HFF-Myc (cell line): ENCODE measurements at regions not wholly inside any gene's neighbourhood (a gene's known extent, or its start where the extent isn't known, plus 50 kb on each side); places are given as distances from the start of the nearest gene placed in this dataset.

Experiments
- DNase-seq: peaks from one replicate; pipeline ENCODE4 v3.0.0-alpha.2; 2011; ENCODE audit warnings: low read depth; ENCODE audit errors: extremely low read depth
- H3K4me3 ChIP-seq: replicated peaks from 2 replicates; pipeline ENCODE4 v1.5.1; 2011; ENCODE audit warnings: low read depth, mild to moderate bottlenecking, control low read depth, low read length
- CTCF ChIP-seq: IDR thresholded peaks from 2 replicates; pipeline ENCODE4 v1.5.1; 2012; ENCODE audit warnings: mild to moderate bottlenecking, low read depth, low read length, control low read depth; ENCODE audit errors: missing control alignments

GRCh38 chr1:8159470-8160024 lies 133.4 kb upstream of the ERRFI1 start:
- TF ChIP-seq CTCF = no peak
- no peak overlapping the region for H3K4me3 ChIP-seq
- no peak for DNase-seq

- TF ChIP-seq CTCF = no peak
- no peak for DNase-seq
- H3K4me3 ChIP-seq = no peak overlapping the region
Measured at GRCh38 chr1:8158995-8159394, 132.9 kb upstream of the ERRFI1 start.

- TF ChIP-seq CTCF = no peak
- no peak for DNase-seq
- H3K4me3 ChIP-seq = no peak overlapping the region
Measured at GRCh38 chr1:8157765-8158164, 131.7 kb upstream of the ERRFI1 start.

GRCh38 chr1:8155528-8156186 lies 129.5 kb upstream of the ERRFI1 start:
- TF ChIP-seq CTCF = no peak
- no peak for DNase-seq
- no peak overlapping the region for H3K4me3 ChIP-seq

- no peak for TF ChIP-seq CTCF
- no peak for DNase-seq
- H3K4me3 ChIP-seq = no peak overlapping the region
Measured at GRCh38 chr1:8154621-8155052, 128.5 kb upstream of the ERRFI1 start.

GRCh38 chr1:8153961-8154360 lies 127.9 kb upstream of the ERRFI1 start:
- DNase-seq = no peak
- no peak for TF ChIP-seq CTCF

More at GRCh38 chr1:8153961-8154360, 127.9 kb upstream of the ERRFI1 start:
- no peak overlapping the region for H3K4me3 ChIP-seq
